Fibroblast of skin of scalp (primary cell): ENCODE measurements at regions not wholly inside any gene's neighbourhood (a gene's known extent, or its start where the extent isn't known, plus 50 kb on each side); places are given as distances from the start of the nearest gene placed in this dataset.
"Not testable (repeated sequence)": the region's sequence is repeated elsewhere in the genome, so short reads cannot be mapped to it uniquely, and the experiment has no call there.

Experiments used
- DNase-seq: peaks from one replicate; pipeline ENCODE4 v3.0.0-alpha.2; 2013

DNA sequence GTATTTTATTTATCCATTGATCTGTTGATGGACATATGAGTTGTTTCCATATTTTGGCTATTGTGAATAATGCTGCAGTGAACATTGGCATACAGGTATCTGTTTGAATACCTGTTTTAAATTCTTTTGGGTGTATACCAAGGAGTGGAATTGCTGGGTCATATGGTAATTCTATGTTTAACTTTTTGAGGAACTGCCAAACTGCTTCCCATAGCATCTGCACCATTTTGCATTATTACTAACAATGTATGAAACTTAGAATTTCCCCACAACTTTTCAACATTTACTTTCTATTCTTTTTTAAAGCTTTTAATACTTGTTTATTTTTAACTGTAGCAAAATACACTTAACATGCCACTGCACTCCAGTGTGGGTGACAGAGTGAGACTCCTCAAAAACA lies 57.0 kb upstream of the MSN start:
- no peak for DNase-seq

DNA sequence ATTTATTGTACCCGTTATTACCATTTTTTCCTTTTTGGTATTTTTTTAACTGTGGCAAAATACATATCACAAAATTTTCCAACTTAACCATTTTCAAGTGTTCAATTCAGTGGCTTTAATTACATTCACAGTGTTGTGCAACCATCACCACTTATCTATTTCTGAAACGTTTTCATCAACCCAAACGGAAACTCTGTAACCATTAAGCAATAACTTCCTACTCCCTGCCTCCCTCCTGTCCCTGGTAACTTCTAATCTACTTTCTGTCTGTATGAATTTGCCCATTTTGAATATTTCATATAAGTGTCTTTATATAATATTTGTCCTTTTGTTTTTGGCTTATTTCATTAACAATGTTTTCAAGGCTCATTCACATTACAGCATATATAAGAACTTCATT lies 57.4 kb upstream of the MSN start:
- DNase-seq: no peak

DNA sequence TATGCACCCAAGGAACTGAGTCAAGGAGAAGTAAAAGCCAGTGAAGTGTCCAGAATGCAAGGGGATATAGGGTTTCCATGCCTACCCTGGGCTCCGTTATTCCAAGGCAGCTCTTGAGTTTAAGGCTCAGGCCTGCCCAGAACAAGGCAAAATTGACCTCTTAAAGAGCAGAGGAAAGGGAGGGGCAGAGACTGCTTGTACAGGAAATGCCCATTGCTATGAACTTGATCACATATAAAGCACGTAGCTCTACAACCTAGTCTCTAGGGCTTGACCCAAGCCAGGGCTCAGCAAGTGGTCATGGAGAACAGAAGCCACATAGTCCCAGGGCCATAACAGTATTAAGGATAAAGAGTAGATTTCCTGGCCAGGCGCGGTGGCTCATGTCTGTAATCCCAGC lies 58.2 kb upstream of the MSN start:
- DNase-seq: no peak

DNA sequence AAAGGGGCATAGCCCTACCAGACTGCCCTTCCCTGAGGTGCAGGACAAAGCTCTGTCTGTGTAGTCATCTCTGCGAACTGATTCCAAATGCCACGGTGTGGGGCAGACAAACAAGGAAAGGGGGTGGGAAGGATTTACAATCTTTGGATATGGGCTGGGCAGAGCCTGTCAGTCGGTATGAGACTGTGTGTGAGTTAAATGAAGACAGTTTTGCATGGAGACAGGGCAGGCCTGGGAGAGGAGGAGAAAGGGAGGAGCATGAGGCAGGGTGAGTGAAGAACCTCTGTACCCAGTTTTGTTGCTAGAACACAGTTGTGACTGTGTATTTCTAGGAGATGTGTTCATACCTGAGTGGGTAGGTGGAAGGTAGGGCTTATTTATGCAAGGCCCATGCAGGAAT lies 59.4 kb upstream of the MSN start:
- DNase-seq: no peak

DNA sequence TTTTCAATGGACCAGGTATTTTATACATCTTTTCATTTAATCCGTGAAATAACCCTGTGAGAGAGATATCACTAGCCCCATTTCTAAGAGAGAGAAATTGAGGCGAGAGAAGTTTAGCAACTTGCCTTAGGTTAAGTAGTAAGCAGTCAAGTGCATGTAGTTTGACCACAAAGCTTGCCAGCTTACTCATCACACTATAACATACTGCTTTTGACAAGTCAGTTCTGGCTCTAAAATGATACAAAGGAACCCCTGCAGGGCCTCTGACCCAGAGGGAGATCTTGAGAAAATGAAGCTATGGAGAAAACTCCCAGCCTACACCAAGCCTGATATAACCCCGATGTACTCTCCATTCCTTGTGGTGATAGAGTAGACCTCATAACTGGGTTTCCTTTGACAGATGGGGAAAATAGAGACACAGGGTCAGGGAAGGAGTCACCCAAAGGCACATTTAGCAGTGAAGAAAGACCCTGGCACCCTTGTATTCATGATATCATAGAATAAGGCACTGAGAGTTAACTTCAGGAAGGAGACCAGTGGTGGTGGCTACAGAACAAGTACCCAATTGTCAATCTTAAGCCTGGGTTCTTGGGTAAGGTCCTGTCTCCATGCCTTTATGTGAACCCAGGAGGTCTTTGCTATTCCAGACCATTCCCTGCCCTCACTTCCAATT lies 60.2 kb upstream of the MSN start:
- peak; percentile 57 for DNase-seq

DNA sequence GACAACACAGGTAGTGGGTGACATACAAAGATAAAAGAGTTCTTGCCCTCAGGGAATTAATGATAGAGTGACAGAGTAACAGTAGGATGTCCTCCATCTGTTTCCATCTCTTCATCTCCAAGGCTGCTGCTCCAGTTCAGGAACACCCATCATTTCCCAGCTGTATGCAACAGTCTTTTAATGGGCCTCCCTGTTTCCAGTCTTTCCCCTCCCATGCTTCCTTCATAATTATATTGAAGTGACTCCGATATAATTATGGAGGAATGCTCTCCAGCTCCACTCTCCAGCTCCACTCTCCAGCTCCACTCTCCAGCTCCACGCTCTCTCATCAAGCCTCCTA lies 65.3 kb upstream of the MSN start:
- no peak for DNase-seq

DNA sequence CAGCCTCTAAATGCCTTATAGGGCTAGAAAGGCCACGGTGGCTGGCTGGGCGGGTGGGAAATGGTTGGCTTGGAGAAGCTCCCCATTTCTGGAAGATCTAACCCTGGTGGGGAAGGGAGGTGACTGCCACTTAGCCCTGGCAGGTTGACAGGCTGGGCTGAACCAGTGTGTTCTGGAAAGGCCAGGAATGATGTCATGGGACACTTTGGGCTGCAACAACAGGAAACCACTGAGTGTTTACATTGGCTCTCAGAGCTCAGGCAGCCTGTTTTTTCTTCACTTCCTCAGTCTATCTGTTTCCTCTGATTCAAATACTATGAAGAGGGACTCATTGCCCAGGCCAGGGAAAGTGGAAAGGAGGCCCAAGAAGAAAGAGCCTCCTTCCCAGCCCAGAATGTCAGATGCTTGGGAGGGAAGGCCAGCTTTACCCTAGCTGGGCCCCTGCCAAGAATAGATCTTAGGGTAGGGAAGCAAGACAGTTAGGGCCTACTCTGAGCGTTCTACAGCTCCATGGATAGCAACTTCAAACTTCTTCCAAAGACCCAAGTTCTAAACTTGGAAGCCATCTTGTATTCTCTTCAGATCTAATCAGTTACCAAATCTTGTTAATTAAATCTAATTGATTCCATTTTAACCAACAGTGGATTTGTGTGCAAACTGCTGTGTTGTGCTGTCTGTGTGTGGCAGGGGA lies 65.8 kb upstream of the MSN start:
- peak; percentile 87 for DNase-seq

DNA sequence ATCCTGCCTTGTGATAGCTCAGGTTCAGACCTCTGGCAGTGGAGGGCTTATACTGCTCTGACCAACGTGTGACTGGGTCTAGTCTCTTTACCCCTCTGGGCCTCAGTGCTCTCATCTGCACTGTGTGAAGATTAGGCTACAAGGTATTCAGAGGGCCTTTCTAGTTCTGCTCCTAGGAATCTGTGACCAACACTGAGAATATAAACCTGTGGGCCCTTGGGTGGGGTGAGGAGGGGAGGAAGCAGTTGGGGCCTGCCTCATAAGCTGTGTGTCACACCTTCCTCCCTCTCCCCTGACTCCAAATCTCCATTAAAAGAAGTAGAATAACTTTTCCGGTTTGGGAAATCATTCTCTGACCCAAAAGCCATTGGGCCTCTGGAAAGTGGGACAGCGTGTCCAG lies 66.3 kb upstream of the MSN start:
- DNase-seq: no peak

DNA sequence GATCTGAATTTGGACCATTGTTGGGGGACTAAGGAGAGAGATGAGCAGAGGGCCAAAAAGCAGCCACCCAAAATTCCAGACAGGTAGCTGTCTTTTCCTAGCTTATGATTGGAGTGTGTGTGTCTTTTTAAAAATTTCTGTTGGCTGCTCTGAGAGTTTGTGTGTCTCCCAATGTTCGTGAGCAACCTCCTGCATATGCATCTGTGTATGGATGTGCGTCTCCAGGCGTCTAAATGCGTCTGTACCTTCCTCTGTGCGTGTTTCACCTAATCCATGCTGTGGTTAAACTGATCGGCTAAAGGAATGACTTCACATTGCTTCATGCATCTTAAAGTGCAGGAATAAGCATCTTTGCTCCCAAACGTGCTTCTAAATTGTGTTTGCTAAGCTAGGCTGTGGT lies 65.5 kb upstream of the LAS1L start:
- no peak for DNase-seq

DNA sequence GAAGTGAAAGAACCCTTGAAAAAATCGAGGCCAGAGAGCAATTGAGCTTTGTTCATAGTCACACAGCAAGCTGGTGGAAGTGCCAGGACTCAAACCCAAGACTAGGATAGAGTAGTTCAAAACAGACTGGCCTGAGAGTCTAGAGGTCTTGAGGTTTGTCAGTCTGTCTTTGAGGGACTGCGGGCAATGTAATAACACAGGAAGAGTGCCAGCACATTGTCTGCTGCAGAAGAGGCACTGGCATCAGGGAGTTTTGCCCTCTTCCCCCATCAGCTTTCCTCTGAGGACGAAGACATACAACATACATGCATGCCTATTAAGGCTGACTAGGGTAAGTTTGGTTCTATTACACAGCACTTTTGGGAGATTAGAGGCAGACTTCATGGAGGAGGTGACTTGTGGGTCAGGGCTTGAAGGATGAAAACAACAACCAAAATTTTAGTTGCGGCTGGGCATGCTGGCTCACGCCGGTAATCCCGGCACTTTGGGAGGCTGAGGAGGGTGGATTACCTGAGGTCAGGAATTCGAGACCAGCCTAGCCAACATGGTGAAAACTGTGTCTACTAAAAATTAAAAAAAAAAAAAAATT lies 64.1 kb upstream of the LAS1L start:
- no peak for DNase-seq

DNA sequence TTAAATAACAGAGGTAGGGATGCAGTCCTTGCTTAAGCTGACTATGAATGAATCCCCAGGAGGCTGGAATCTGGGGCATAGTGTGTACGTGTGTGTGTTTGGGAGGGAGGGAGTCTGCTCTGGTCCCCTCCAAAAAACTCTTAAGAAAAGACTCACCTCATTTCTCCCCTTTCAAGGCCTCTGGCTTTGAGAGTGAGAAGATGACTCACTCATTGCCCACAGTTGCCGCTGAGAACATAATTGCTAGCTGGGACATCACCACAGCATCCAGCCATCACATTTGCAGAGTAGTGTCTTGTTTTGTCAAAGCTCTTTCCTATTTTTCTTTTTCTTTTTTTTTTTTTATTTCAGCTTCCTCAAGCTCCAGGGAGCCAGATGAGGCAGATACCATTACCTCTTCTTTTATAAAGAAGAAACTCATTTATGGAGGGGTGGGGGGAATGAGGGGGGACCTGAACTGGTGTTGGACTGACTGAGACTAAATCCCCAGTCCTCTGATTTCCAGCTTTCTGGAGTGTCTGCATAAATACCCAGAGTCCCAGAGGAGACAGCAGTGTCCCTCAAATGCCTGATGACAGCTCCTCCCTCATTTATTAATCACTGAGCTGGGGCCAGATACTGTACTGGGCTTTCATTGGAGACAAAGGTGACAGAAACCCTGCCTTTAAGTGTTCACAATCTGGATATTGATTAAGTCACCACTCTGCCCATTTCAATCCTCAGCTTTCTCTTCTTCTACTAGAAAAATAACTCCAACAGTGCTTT lies 61.9 kb upstream of the LAS1L start:
- DNase-seq: peak; percentile 70

DNA sequence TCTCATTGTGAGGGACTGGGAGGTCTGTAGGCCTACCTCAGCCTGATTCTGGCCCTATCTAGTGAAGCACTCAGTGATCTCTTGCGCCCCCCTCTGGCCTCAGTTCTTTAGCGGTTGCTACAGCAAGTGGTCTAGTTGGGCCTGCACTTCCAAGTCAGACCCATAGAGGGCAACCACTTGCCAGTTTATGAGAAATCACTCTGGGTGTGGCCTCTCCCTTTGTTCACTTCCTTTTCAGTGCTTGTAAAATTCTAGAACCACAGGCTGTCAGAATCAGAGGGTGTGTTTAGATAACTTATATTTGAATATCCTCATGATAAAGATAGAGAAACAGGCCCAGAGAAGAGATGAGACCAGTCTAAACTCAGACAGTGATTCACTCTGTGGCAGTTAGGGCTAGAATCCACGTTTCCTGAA lies 60.9 kb upstream of the LAS1L start:
- peak; percentile 92 for DNase-seq

DNA sequence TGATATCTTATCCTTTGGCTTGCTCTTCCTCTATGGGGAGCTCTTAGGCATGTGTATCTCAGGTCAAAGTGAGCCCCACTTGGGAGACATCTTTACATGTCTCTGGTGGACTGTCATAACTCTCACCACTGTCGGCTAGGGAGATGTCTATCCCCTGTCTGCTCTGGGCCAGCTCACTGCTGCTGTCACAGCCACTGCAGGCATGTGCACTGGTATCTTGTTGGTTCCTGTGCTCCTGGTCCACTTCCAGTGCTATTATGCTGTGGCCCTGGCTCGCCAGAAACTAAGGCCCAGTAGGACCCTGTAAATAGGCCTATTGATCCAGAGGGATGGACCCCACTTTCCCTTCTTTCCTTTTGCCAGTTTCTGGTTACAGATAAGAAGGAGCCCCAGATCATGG lies 56.6 kb upstream of the LAS1L start:
- no peak for DNase-seq

DNA sequence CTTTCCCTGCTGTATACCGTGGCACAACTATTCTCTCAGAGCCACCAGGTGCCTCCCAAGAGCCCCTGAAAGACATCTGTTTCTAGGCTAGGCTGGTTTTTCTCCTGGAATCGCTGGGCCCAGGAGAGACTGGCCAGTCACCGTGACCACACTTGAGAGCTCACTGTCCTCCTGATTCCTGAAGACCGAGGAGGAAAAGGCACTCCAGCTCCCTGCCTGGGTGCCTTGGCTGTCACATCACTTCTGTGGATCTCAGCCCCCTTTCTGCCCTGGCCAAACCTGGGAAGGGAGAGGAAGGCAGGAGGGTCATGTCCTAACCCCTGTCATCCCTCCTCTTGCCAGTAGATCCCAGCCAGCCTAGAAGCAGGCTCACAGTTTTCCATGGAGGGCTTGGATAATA lies 54.7 kb upstream of the LAS1L start:
- DNase-seq: no peak

DNA sequence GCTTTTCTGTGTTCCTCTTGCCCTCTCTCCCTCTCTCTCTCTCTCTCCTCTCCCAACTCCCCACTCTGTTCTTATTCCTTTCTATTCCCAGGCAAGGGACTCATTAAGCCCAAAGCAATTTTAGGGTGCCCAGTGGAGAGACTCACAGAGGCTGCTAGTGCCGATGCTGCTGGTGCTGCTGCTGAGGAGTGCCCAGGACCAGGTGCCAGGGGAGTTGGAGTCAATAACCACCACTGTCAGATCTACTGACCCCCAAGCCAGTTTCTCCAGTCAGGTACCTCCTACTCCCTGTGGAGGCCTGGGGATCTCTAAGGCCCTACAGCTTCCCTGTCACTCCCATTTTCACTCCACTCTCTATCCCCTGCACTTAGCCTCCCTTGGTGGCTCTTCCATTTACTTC lies 54.2 kb upstream of the LAS1L start:
- DNase-seq: no peak

DNA sequence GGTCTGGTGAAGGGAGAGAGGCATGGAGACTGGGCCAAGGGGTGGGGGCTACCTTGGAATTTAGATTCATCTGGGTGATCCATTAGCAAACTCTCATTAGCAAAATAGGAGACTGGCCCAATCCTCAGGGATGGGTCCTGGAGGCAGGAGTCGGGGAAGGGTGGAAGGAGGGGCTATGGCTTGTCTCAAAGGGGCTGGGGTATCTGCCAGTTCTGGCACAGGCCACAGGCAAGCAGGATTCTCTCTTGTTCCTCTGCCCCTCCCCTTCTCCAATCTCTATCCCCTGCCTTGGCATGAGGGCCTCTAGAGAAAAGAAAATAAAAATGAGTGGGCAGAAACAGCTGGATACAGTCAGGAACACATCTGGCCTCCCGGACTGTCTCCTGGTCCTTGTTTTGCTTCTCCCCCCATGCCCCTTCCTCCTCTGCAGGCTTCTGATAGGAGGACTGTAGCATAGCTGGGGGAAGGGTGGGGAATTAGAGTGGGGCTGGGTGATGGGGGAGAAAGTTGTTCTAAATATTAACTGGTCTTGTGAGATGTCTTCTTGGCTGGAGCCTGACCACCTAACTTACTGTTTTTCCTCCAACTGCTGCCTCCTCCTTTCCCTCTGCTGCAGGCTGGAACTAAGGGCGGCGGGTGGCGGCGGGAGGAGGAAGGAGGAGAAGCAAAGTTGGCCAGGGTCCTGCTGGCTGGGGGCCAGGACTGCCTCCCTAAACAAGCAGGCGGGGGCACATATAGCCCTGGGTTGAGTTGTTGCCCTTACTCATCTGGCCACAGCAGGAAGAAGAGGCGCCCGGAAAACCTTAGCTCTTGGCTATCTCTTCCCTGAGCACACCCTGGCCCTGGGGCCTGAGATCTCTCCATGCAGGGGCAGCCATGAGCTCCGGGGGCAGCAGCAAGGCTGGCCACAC lies 53.3 kb upstream of the LAS1L start:
- peak; percentile 69 for DNase-seq

DNA sequence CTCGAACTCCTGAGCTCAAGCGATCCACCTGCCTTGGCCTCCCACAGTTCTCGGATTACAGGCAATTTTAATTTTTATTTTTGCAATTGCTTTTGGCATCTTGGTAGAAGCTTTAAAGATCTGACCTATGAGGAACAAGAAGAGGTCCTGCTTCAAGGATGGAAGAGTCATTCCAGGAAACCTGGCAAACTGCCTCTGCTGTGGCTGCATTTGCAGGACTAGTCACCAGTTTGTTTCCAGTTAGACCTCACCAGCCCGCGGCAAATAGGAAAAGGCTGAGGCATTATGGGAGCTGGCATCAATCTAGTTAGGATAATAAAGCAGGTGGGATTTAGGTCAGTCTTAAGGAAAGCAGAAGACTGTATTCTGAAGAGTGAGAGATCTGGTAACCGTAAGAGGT lies 51.9 kb upstream of the LAS1L start:
- DNase-seq: no peak

DNA sequence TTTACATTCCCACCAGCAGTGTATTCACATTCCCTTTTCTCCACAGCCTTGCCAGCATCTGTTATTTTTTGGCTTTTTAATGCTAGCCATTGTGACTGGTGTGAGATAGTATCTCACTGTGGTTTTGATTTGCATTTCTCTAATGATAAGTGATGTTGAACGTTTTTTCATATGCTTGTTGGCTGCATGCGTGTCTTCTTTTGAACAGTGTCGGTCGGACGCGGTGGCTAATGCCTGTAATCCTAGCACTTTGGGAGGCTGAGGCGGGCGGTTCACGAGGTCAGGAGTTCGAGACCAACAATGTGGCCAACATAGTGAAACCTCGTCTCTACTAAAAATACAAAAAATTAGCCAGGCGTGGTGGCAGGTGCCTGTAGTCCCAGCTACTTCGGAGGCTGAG lies 50.6 kb upstream of the LAS1L start:
- DNase-seq: not testable (repeated sequence)
